ENCODE measurements at regions not wholly inside any gene's neighbourhood (a gene's known extent, or its start where the extent isn't known, plus 50 kb on each side); places are given as distances from the start of the nearest gene placed in this dataset.
"Not testable (repeated sequence)": the region's sequence is repeated elsewhere in the genome, so short reads cannot be mapped to it uniquely, and the experiment has no call there.

DNA sequence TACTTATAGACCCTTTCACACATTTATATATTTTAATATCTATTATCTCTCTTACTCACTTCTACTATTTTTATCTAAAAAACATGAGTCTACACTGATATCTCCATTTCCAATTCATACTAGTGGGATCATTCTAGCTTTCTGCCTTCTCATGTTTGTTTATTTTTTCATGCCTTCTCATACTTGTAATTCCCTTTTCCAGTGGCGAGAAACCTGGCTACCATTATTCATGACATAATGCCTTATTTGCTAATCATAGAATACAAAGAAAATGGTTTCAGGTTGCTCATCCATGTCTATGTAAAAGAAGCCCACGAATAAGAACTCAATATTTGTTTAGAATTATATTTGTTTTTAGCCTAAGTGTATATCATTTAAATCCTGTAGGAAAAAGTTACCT, 232.7 kb upstream of the ACTBL2 start:
- no peak overlapping the region for H3K4me3 ChIP-seq (replicated peaks; ENCODE audit: low read depth, low read length)
- no peak for DNase-seq (ENCODE audit: low read depth)
- TF ChIP-seq, protein P1, sequence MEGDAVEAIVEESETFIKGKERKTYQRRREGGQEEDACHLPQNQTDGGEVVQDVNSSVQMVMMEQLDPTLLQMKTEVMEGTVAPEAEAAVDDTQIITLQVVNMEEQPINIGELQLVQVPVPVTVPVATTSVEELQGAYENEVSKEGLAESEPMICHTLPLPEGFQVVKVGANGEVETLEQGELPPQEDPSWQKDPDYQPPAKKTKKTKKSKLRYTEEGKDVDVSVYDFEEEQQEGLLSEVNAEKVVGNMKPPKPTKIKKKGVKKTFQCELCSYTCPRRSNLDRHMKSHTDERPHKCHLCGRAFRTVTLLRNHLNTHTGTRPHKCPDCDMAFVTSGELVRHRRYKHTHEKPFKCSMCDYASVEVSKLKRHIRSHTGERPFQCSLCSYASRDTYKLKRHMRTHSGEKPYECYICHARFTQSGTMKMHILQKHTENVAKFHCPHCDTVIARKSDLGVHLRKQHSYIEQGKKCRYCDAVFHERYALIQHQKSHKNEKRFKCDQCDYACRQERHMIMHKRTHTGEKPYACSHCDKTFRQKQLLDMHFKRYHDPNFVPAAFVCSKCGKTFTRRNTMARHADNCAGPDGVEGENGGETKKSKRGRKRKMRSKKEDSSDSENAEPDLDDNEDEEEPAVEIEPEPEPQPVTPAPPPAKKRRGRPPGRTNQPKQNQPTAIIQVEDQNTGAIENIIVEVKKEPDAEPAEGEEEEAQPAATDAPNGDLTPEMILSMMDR (IDR thresholded peaks at IDR 0.05; ENCODE audit: low read length, missing control alignments) = no peak

- DNase-seq (ENCODE audit: low read depth); H3K4me3 ChIP-seq (replicated peaks; ENCODE audit: low read depth, low read length): not testable (repeated sequence)
Measured at GRCh38 chr5:57713535-57713934, 230.9 kb upstream of the ACTBL2 start.

GRCh38 chr5:57711946-57712345, 229.3 kb upstream of the ACTBL2 start:
- TF ChIP-seq, protein P1 (IDR thresholded peaks at IDR 0.05; ENCODE audit: low read length, missing control alignments) = no peak
- H3K4me3 ChIP-seq (replicated peaks; ENCODE audit: low read depth, low read length) = no peak overlapping the region
- DNase-seq (ENCODE audit: low read depth) = no peak

DNA sequence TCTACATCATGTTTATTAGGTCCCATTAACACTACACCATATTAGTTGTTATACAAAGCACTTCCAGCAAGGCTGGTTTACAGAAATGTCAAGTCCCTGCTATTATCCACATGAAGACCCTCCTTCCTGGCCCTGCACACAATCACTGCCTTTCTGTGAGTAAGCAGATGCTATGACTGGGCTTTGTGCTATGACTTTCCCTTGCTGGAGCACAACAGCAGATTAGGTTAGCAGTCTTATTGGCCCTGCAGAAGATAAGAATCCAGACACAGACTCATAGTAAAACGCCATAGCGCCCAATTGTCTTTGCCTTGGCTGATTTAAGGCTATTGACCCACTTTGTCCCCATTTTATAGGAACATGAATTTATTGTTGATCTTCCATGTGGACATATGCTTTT, 228.9 kb upstream of the ACTBL2 start:
- peak; percentile 35 for DNase-seq (ENCODE audit: low read depth)
- TF ChIP-seq, protein P1 (IDR thresholded peaks at IDR 0.05; ENCODE audit: low read length, missing control alignments) = no peak
- no peak overlapping the region for H3K4me3 ChIP-seq (replicated peaks; ENCODE audit: low read depth, low read length)

DNA sequence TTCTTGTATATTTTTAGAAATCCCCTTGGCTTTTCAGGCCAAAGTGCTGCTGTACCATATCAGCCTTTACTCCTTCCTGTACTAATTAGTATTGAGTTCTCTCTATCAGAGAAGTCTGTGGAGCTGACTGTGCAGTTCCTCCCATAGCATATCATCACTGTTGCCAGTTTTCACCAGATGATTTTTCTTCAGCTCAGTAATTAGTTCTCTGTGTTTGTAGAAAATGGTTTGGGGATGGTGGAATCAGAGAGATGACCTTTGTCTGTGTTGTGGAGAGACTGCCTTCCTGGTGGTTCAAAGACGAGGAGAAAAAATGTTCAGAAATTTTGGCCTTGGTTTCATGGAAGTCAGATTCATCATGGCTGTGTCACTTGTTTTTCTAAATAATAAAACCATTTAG, 227.5 kb upstream of the ACTBL2 start:
- TF ChIP-seq, protein P1 (IDR thresholded peaks at IDR 0.05; ENCODE audit: low read length, missing control alignments) = no peak
- DNase-seq (ENCODE audit: low read depth) = no peak
- H3K4me3 ChIP-seq (replicated peaks; ENCODE audit: low read depth, low read length) = no peak overlapping the region

DNA sequence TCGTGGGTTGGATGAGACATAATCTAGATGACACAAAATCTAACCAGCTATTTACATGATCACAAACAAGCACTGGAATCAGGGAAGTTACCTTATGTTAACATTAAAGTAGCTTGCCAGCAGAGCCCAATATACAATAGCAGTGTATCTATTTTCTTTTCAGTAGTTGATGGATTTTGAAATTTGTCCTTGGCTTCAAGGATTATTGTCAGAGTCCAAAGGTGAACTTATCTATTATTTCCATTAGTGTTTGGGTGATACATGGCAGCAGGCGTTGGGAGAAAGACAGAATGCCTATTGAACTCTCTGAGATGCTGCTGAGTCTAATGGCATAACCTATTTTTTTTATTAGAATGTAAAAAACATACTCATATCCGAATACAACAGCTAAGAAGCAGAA, 223.2 kb upstream of the ACTBL2 start:
- no peak for DNase-seq (ENCODE audit: low read depth)
- TF ChIP-seq, protein P1 (IDR thresholded peaks at IDR 0.05; ENCODE audit: low read length, missing control alignments) = no peak
- H3K4me3 ChIP-seq (replicated peaks; ENCODE audit: low read depth, low read length) = no peak overlapping the region

GRCh38 chr5:57703721-57704120, 221.1 kb upstream of the ACTBL2 start:
- TF ChIP-seq, protein P1 (IDR thresholded peaks at IDR 0.05; ENCODE audit: low read length, missing control alignments) = no peak
- no peak for DNase-seq (ENCODE audit: low read depth)
- no peak overlapping the region for H3K4me3 ChIP-seq (replicated peaks; ENCODE audit: low read depth, low read length)

DNA sequence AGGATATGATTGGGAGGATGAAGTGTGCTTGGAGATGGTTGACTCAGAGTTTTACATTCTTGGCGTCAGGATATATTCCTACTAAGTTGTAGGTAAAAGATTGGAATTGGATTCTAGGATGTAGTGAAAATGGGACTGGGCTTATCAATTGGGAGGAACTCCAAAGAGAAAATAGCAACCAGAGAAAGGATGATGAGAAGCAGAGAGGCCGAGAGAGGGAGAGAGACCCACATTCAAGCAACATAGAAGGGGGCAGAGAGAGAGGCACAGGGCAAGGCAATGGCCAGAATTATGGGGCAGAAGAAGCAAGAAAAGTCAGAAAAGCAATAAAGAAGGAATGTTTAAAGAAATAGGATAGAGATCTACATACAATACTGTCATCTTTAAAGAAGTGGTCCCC, 217.9 kb upstream of the ACTBL2 start:
- DNase-seq (ENCODE audit: low read depth) = no peak
- H3K4me3 ChIP-seq (replicated peaks; ENCODE audit: low read depth, low read length) = no peak overlapping the region
- TF ChIP-seq, protein P1 (IDR thresholded peaks at IDR 0.05; ENCODE audit: low read length, missing control alignments) = no peak
